ENCODE measurements at regions not wholly inside any gene's neighbourhood (a gene's known extent, or its start where the extent isn't known, plus 50 kb on each side); places are given as distances from the start of the nearest gene placed in this dataset.

DNA sequence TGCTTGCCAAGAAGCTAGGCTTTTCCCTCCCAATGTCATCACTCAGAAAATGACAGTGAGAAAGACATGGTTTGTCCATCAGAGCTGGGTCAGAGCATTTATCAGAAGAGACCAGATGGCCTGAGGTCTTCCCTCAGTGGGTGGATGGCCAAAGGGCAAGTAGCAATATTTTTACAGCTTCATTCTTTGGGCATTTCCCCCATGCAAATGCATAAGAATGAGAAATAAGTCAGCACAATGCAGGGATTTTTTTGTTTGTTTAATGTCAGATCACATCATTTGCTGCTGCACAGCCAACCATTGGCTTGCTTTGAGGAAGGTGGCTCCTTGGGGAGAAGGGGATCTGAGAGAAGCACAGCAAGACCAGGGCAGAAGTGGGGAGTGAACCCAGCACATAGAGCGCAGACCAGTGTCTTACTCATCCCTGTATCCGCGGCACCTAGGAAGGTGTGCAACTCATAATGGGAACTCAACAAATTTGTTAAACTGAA lies 209.6 kb downstream of the SEMA6A start (continued):
- TF ChIP-seq ZNF462 (CRISPR knock-in tag; IDR thresholded peaks at IDR 0.05) (no peak), STAT1 (IDR thresholded peaks at IDR 0.05; ENCODE audit: unreplicated experiment) (no peak), JUNB (IDR thresholded peaks at IDR 0.05; ENCODE audit: unreplicated experiment) (no peak), CREB1 (CRISPR knock-in tag; IDR thresholded peaks at IDR 0.05; ENCODE audit: low read depth) (no peak), POLR2AphosphoS5 (IDR thresholded peaks at IDR 0.05; ENCODE audit: low read depth) (no peak)

- Histone ChIP-seq H3K9me2 (ENCODE audit: insufficient read depth) (no peaks in the 10 kb centered on the region), H2AFZ (no peak overlapping the region), H3K27ac (ENCODE audit: low read depth) (no peak overlapping the region), H4K20me1 (replicated peaks; ENCODE audit: insufficient read depth) (no peaks in the 10 kb centered on the region), H3K4me3 (no peak overlapping the region), H3K27me3 (ENCODE audit: insufficient read depth) (0 out of 2 replicates have a peak, but pooled peaks cover 7% of the 10 kb centered on the region), H3K79me2 (replicated peaks; ENCODE audit: insufficient read depth) (no peaks in the 10 kb centered on the region), H3F3A (replicated peaks; ENCODE audit: low read depth) (0 out of 2 replicates have a peak, but pooled peaks cover 2% of the 10 kb centered on the region), H3K4me2 (no peak overlapping the region), H3K4me1 (ENCODE audit: insufficient read depth) (no peaks in the 10 kb centered on the region), H3K36me3 (ENCODE audit: insufficient read depth) (no peaks in the 10 kb centered on the region)
- no peaks in the 10 kb centered on the region for H3K9me3 Mint-ChIP-seq
- no peak for ATAC-seq
- H3K27me3 Mint-ChIP-seq (ENCODE audit: insufficient read depth, low read depth, poor library complexity), result peaks cover 12% of the 10 kb centered on the region
- no peak for DNase-seq (ENCODE audit: low spot score)
- H3K27ac Mint-ChIP-seq, result no peak overlapping the region
- H3K4me3 Mint-ChIP-seq, result no peak overlapping the region
- no peaks in the 10 kb centered on the region; the same call in 2 of the 3 replicates for H3K36me3 Mint-ChIP-seq (ENCODE audit: low read depth)
- peaks cover 6% of the 10 kb centered on the region; the same call in 1 of the 3 replicates for H3K4me1 Mint-ChIP-seq
- TF ChIP-seq CREB1 (CRISPR knock-in tag; IDR thresholded peaks at IDR 0.05; ENCODE audit: low read depth), result no peak
- no peak for TF ChIP-seq POLR2AphosphoS5 (IDR thresholded peaks at IDR 0.05; ENCODE audit: low read depth)
- TF ChIP-seq ZNF331 (CRISPR knock-in tag; IDR thresholded peaks at IDR 0.05; ENCODE audit: low read depth), result no peak
- no peak for TF ChIP-seq NANOG (IDR thresholded peaks at IDR 0.05; ENCODE audit: borderline replicate concordance)
- TF ChIP-seq EZH2 (IDR thresholded peaks at IDR 0.05; ENCODE audit: low read depth, unreplicated experiment), result no peak
- TF ChIP-seq STAT1 (IDR thresholded peaks at IDR 0.05; ENCODE audit: unreplicated experiment), result no peak
- TF ChIP-seq EZH2phosphoT487 (IDR thresholded peaks at IDR 0.05; ENCODE audit: unreplicated experiment), result no peak
- TF ChIP-seq ZNF114 (CRISPR knock-in tag; IDR thresholded peaks at IDR 0.05), result no peak
- TF ChIP-seq, protein P1, sequence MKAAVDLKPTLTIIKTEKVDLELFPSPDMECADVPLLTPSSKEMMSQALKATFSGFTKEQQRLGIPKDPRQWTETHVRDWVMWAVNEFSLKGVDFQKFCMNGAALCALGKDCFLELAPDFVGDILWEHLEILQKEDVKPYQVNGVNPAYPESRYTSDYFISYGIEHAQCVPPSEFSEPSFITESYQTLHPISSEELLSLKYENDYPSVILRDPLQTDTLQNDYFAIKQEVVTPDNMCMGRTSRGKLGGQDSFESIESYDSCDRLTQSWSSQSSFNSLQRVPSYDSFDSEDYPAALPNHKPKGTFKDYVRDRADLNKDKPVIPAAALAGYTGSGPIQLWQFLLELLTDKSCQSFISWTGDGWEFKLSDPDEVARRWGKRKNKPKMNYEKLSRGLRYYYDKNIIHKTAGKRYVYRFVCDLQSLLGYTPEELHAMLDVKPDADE (IDR thresholded peaks at IDR 0.05), result no peak
- TF ChIP-seq, protein P2, sequence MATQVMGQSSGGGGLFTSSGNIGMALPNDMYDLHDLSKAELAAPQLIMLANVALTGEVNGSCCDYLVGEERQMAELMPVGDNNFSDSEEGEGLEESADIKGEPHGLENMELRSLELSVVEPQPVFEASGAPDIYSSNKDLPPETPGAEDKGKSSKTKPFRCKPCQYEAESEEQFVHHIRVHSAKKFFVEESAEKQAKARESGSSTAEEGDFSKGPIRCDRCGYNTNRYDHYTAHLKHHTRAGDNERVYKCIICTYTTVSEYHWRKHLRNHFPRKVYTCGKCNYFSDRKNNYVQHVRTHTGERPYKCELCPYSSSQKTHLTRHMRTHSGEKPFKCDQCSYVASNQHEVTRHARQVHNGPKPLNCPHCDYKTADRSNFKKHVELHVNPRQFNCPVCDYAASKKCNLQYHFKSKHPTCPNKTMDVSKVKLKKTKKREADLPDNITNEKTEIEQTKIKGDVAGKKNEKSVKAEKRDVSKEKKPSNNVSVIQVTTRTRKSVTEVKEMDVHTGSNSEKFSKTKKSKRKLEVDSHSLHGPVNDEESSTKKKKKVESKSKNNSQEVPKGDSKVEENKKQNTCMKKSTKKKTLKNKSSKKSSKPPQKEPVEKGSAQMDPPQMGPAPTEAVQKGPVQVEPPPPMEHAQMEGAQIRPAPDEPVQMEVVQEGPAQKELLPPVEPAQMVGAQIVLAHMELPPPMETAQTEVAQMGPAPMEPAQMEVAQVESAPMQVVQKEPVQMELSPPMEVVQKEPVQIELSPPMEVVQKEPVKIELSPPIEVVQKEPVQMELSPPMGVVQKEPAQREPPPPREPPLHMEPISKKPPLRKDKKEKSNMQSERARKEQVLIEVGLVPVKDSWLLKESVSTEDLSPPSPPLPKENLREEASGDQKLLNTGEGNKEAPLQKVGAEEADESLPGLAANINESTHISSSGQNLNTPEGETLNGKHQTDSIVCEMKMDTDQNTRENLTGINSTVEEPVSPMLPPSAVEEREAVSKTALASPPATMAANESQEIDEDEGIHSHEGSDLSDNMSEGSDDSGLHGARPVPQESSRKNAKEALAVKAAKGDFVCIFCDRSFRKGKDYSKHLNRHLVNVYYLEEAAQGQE (IDR thresholded peaks at IDR 0.05; ENCODE audit: unreplicated experiment), result no peak
These were observed 210.8 kb downstream of the SEMA6A start for GRCh38 chr5:116363780-116364179.

Data from GM23338 (cell line).